Brain microvascular endothelial cell (primary cell): ENCODE measurements at regions not wholly inside any gene's neighbourhood (a gene's known extent, or its start where the extent isn't known, plus 50 kb on each side); places are given as distances from the start of the nearest gene placed in this dataset.

Experiments used
- DNase-seq: peaks from one replicate; pipeline ENCODE4 v3.0.0-alpha.2; 2020
- H3K27ac ChIP-seq: fragments of 250-450 bp; sonication (Bioruptor Pico); 2 replicates; pipeline ENCODE4 v1.5.1; 2020; ENCODE audit warnings: mild to moderate bottlenecking, moderate library complexity
- H3K27me3 ChIP-seq: fragments of 250-450 bp; sonication (Bioruptor Pico); replicated peaks from 2 replicates; pipeline ENCODE4 v1.5.1; 2020; ENCODE audit warnings: mild to moderate bottlenecking
- H3K36me3 ChIP-seq: fragments of 250-450 bp; sonication (Bioruptor Pico); replicated peaks from 2 replicates; pipeline ENCODE4 v1.5.1; 2020; ENCODE audit warnings: mild to moderate bottlenecking
- H3K4me3 ChIP-seq: 2 replicates; pipeline ENCODE4 v1.5.1; 2011; ENCODE audit warnings: low read depth, mild to moderate bottlenecking, control low read depth, low read length, moderate library complexity
- in situ Hi-C: cut with HindIII; loops from 2 replicates; pipeline ENCODE4 v1.10.0; 2017; ENCODE audit warnings: low sequenced_read_pairs, low pct_ligation_motif_present
- TF ChIP-seq, protein P1 (sequence below): IDR thresholded peaks from 2 replicates; pipeline ENCODE4 v1.5.1; 2011; ENCODE audit warnings: low read depth, mild to moderate bottlenecking, moderate library complexity, low read length, control low read depth, inconsistent platforms; ENCODE audit errors: missing control alignments

DNA sequence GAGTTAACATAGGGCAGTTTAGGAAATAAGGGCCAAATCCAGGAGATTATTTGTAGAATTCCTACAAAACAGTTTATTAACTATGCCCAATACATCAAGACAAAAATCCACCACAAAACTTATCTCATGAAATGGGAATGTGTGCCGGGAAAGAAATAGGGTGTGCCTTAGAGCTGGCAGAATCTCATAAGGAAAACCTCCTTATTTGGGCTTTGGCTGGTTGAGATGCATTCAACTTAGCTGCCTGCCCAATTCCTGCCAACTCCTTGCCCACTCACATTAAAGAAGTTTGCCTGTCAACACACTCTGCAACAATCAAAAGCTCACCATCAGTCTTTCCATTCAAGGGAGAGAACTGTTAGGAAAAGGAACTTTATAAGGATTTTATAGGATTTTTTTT, 500.6 kb downstream of the SATB2 start:
- TF ChIP-seq, protein P1, sequence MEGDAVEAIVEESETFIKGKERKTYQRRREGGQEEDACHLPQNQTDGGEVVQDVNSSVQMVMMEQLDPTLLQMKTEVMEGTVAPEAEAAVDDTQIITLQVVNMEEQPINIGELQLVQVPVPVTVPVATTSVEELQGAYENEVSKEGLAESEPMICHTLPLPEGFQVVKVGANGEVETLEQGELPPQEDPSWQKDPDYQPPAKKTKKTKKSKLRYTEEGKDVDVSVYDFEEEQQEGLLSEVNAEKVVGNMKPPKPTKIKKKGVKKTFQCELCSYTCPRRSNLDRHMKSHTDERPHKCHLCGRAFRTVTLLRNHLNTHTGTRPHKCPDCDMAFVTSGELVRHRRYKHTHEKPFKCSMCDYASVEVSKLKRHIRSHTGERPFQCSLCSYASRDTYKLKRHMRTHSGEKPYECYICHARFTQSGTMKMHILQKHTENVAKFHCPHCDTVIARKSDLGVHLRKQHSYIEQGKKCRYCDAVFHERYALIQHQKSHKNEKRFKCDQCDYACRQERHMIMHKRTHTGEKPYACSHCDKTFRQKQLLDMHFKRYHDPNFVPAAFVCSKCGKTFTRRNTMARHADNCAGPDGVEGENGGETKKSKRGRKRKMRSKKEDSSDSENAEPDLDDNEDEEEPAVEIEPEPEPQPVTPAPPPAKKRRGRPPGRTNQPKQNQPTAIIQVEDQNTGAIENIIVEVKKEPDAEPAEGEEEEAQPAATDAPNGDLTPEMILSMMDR, result no peak
- DNase-seq, result no peak
- in situ Hi-C loops, result no loop called here
- Histone ChIP-seq H3K27me3 (no peaks in the 10 kb centered on the region), H3K27ac (no peak overlapping the region), H3K4me3 (no peak overlapping the region), H3K36me3 (no peaks in the 10 kb centered on the region)

DNA sequence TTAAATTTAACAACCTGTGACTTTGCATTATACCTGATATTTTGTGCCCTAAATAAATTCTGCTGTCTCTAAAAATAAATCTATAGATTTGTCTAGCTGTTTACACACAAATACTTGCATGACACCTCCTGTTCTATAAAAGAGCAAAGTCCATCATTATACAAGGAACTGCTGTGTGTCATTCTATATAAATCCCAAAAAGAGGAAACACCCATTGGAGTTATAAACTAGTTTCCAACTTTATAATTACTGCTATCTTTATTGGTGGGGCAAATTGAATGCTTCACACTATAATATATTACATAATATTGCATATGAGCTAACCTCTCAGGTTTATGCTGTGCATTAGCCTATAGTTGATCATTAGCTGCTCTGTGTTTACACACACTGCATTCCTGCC, 504.4 kb downstream of the SATB2 start:
- Histone ChIP-seq H3K4me3 (no peak overlapping the region), H3K27ac (no peak overlapping the region), H3K36me3 (no peaks in the 10 kb centered on the region), H3K27me3 (no peaks in the 10 kb centered on the region)
- no peak for DNase-seq
- in situ Hi-C loops, result no loop called here
- TF ChIP-seq, protein P1, result no peak

DNA sequence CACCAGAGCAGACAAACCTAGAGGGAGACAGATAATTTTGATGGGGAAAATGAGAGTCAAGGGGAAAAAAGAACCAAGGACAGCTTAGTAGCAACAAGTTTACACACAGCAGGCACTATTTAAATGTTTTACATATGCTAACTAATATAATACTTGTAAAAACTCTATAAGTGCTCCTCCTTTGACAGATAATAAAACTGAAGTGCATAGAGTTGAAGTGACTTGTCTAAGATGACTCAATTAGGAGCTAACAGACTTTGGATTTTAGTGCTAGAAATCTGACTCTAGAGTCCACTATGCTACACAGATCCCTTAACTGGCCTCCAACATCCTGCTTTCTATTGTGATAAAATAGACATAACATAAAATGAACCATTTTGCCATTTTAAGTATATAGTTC, 506.9 kb downstream of the SATB2 start:
- DNase-seq, result no peak
- Histone ChIP-seq H3K27me3 (no peaks in the 10 kb centered on the region), H3K27ac (no peak overlapping the region), H3K4me3 (no peak overlapping the region), H3K36me3 (no peaks in the 10 kb centered on the region)
- TF ChIP-seq, protein P1, result no peak
- in situ Hi-C loops, result no loop called here

DNA sequence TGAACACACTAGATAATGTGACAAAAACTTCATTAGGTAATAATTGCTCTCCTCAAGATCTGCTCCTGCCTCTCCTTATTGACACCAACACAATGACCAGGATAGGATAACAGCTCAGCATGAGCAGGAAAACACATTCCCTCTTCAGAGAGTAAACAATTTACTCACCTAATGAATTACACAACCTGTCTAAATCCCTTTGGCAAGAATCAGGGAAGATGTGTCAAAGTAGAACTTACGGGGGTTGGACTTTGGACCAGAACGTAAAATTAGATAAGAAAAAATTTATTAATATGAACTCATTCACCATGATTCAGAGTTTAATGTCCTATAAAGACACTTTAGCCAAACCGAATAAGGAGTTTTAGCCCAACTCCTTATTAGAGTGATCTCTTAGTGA, 512.2 kb downstream of the SATB2 start:
- Histone ChIP-seq H3K27me3 (no peaks in the 10 kb centered on the region), H3K27ac (no peak overlapping the region), H3K4me3 (no peak overlapping the region), H3K36me3 (no peaks in the 10 kb centered on the region)
- in situ Hi-C loops, result no loop called here
- TF ChIP-seq, protein P1, result no peak
- DNase-seq, result no peak

DNA sequence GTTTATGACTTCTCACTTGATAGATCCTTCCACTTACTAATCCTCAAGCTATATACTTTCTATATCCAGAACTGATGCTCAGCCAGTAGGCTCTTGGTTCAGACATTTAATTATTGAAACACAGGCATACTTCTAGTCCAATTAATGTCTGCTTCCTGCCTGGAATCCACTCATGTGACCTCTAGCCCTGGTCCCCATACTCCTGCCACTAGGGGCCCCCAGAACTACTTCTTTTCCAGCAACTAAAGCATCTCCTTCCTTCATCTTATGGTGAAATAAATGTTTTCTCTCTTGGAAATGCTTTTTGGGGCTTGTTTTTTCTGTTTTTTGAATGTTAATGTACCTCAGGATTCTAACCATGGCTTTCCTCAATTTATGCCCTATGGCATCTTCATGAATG, 527.6 kb downstream of the SATB2 start:
- no peak for DNase-seq
- H3K27ac ChIP-seq, result no peak overlapping the region
- H3K36me3 ChIP-seq, result no peaks in the 10 kb centered on the region
- in situ Hi-C loops, result no loop called here
- no peaks in the 10 kb centered on the region for H3K27me3 ChIP-seq
- TF ChIP-seq, protein P1, result peak; percentile 32
- no peak overlapping the region for H3K4me3 ChIP-seq

DNA sequence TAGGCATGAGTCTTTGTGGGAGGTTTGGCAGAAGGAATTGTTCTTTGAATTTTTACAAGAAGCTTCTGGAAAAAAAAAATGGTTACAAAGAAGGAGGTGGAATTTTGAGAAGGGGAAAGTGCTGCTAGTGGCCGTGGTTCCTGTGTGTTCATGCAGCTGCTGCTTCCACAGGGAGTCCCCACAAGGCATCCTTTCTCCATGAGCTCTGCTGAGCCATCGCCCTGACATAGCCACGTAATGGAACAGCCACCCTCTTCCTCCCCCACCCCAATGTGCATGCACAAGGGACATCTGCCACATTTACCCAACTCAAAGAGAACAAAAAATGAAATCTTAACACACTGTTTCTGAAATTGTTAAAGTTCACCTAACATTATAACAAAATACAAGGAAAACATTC, 529.7 kb downstream of the SATB2 start:
- in situ Hi-C loops, result no loop called here
- Histone ChIP-seq H3K36me3 (no peaks in the 10 kb centered on the region), H3K4me3 (no peak overlapping the region), H3K27ac (no peak overlapping the region), H3K27me3 (no peaks in the 10 kb centered on the region)
- TF ChIP-seq, protein P1, result no peak
- no peak for DNase-seq
